T-helper 2 cell (primary cell): ENCODE measurements at regions not wholly inside any gene's neighbourhood (a gene's known extent, or its start where the extent isn't known, plus 50 kb on each side); places are given as distances from the start of the nearest gene placed in this dataset.
"Not testable (repeated sequence)": the region's sequence is repeated elsewhere in the genome, so short reads cannot be mapped to it uniquely, and the experiment has no call there.

Source experiments
- DNase-seq, 5 experiments: peaks; one replicate each; pipeline versions ENCODE4 v3.0.0 to v3.0.0-alpha.2; 2012 to 2022

- no peak for DNase-seq
Observed at GRCh38 chr7:26065652-26066051, 86.3 kb upstream of the NFE2L3 start.

GRCh38 chr7:26066736-26067135 lies 85.3 kb upstream of the NFE2L3 start:
- DNase-seq, result no peak

GRCh38 chr7:26070290-26070689 lies 81.7 kb upstream of the NFE2L3 start:
- DNase-seq, result no peak

GRCh38 chr7:26071622-26072456 lies 80.2 kb upstream of the NFE2L3 start:
- DNase-seq, result no peak

- DNase-seq, result no peak
Observed at GRCh38 chr7:26073041-26073440, 79.0 kb upstream of the NFE2L3 start.

GRCh38 chr7:26074919-26075318 lies 77.1 kb upstream of the NFE2L3 start:
- DNase-seq, result no peak

GRCh38 chr7:26076691-26077090 lies 75.3 kb upstream of the NFE2L3 start:
- no peak for DNase-seq

- peak; percentile 46 to 81 (median 59) for DNase-seq
Observed at GRCh38 chr7:26078437-26079336, 73.3 kb upstream of the NFE2L3 start.

GRCh38 chr7:26081638-26082037 lies 70.4 kb upstream of the NFE2L3 start:
- no peak for DNase-seq

GRCh38 chr7:26083113-26083512 lies 68.9 kb upstream of the NFE2L3 start:
- peak in 1 of 5 experiments; percentile 17 for DNase-seq

- DNase-seq, result no peak
Observed at GRCh38 chr7:26084418-26084817, 67.6 kb upstream of the NFE2L3 start.

- DNase-seq, result no peak
Observed at GRCh38 chr7:26085771-26086170, 66.2 kb upstream of the NFE2L3 start.

- DNase-seq, result no peak
Observed at GRCh38 chr7:26087321-26088091, 64.5 kb upstream of the NFE2L3 start.

GRCh38 chr7:26089469-26089868 lies 62.5 kb upstream of the NFE2L3 start:
- not testable (repeated sequence) for DNase-seq

- peak in 2 of 5 experiments; percentile 12 to 51 for DNase-seq
Observed at GRCh38 chr7:26090927-26091519, 61.0 kb upstream of the NFE2L3 start.

GRCh38 chr7:26091933-26092332 lies 60.1 kb upstream of the NFE2L3 start:
- DNase-seq, result peak in 1 of 5 experiments; percentile 16

GRCh38 chr7:26093023-26093422 lies 59.0 kb upstream of the NFE2L3 start:
- DNase-seq, result no peak

GRCh38 chr7:26096136-26096535 lies 55.9 kb upstream of the NFE2L3 start:
- no peak for DNase-seq

GRCh38 chr7:26097837-26098668 lies 53.9 kb upstream of the NFE2L3 start:
- DNase-seq, result no peak

- DNase-seq, result no peak
Observed at GRCh38 chr7:26099236-26099635, 52.8 kb upstream of the NFE2L3 start.
